ENCODE measurements at regions not wholly inside any gene's neighbourhood (a gene's known extent, or its start where the extent isn't known, plus 50 kb on each side); places are given as distances from the start of the nearest gene placed in this dataset.

GRCh38 chr5:42915306-42915866, 103.7 kb upstream of the SELENOP start:
- intact Hi-C loops (cut with DNase I): no loop called here
- TF ChIP-seq CTCF (IDR thresholded peaks at IDR 0.05): no peak
- H3K9me3 ChIP-seq: no peaks in the 10 kb centered on the region
- no peak for DNase-seq
- H3K4me3 ChIP-seq: no peak overlapping the region
- H3K27me3 ChIP-seq: no peaks in the 10 kb centered on the region
- H3K36me3 ChIP-seq: no peaks in the 10 kb centered on the region
- no peak overlapping the region for H3K9ac ChIP-seq (ENCODE audit: low read depth in 2 of 2, low read length in 2 of 2)
- H3K27ac ChIP-seq: no peak overlapping the region
- H3K4me1 ChIP-seq: no peaks in the 10 kb centered on the region

DNA sequence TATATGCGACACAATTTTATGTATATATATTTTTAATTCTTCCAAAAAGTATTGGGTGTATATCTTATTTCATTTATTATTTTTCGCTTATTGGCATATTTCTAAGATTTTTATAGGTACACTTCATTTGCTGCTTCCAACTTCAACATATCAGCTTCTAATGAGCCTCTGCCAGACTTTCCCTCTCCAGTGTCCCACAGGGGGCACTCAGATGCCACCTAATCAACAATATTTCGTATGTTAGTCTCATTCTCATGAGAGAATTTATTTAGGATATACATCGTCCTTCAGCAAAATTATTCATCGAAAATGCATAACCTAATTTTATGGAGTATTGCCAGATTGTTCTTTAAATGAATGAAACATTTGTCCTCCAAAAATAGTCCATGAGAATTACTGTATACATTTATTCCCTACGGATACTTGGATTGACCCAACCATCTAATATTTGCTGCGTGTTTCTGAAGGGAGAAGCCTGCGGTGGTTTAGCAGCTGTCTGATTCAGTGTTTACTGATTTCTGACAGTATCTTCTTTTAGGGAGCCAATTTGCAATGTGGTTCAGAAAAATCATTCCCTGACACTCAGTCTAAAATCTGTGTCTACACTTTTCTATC, 100.6 kb upstream of the SELENOP start:
- no peak overlapping the region for H3K9ac ChIP-seq (ENCODE audit: low read depth in 2 of 2, low read length in 2 of 2)
- H3K36me3 ChIP-seq: no peaks in the 10 kb centered on the region
- DNase-seq: no peak
- H3K27me3 ChIP-seq: no peaks in the 10 kb centered on the region
- TF ChIP-seq CTCF (IDR thresholded peaks at IDR 0.05): no peak
- H3K4me1 ChIP-seq: no peaks in the 10 kb centered on the region
- H3K4me3 ChIP-seq: no peak overlapping the region
- intact Hi-C loops (cut with DNase I): loop anchor here (5.0 kb wide), 1 partner anchor 125 kb away; no protein-coding TSS in a partner anchor
- H3K27ac ChIP-seq: no peak overlapping the region
- H3K9me3 ChIP-seq: no peaks in the 10 kb centered on the region

GRCh38 chr5:42908509-42909488, 97.1 kb upstream of the SELENOP start:
- no peaks in the 10 kb centered on the region for H3K27me3 ChIP-seq
- H3K9ac ChIP-seq (ENCODE audit: low read depth in 2 of 2, low read length in 2 of 2): peak overlapping the region in 1 of 2 donors; percentile 52
- H3K27ac ChIP-seq: no peak overlapping the region
- intact Hi-C loops (cut with DNase I): no loop called here
- peak; percentile 90 for DNase-seq
- TF ChIP-seq CTCF (IDR thresholded peaks at IDR 0.05): peak; percentile 84
- H3K9me3 ChIP-seq: no peaks in the 10 kb centered on the region
- H3K4me3 ChIP-seq: peak overlapping the region; percentile 31
- H3K4me1 ChIP-seq: no peaks in the 10 kb centered on the region
- H3K36me3 ChIP-seq: no peaks in the 10 kb centered on the region

GRCh38 chr5:42908086-42908485, 96.4 kb upstream of the SELENOP start:
- no peak for TF ChIP-seq CTCF (IDR thresholded peaks at IDR 0.05)
- Histone ChIP-seq H3K36me3 (no peaks in the 10 kb centered on the region), H3K9ac (ENCODE audit: low read depth in 2 of 2, low read length in 2 of 2) (no peak overlapping the region), H3K27me3 (no peaks in the 10 kb centered on the region), H3K4me1 (no peaks in the 10 kb centered on the region), H3K9me3 (no peaks in the 10 kb centered on the region), H3K27ac (no peak overlapping the region), H3K4me3 (peak overlapping the region; percentile 31)
- intact Hi-C loops (cut with DNase I): no loop called here
- DNase-seq: no peak

- no peak overlapping the region for H3K27ac ChIP-seq
- no peaks in the 10 kb centered on the region for H3K4me1 ChIP-seq
- no peak overlapping the region for H3K4me3 ChIP-seq
- intact Hi-C loops (cut with DNase I): no loop called here
- no peaks in the 10 kb centered on the region for H3K27me3 ChIP-seq
- H3K36me3 ChIP-seq: no peaks in the 10 kb centered on the region
- no peaks in the 10 kb centered on the region for H3K9me3 ChIP-seq
- TF ChIP-seq CTCF (IDR thresholded peaks at IDR 0.05): no peak
- DNase-seq: no peak
- H3K9ac ChIP-seq (ENCODE audit: low read depth in 2 of 2, low read length in 2 of 2): no peak overlapping the region
Observed at GRCh38 chr5:42905827-42906226, 94.1 kb upstream of the SELENOP start.
